Fibroblast of lung (primary cell): ENCODE measurements at regions not wholly inside any gene's neighbourhood (a gene's known extent, or its start where the extent isn't known, plus 50 kb on each side); places are given as distances from the start of the nearest gene placed in this dataset.
A peak's percentile ranks its signal among the peaks of the same experiment; 100 is the strongest.

ENCODE experiments used
- DNase-seq, 2 donors: peaks; one replicate each; pipeline versions ENCODE4 v3.0.0 to v3.0.0-alpha.2; 2010; ENCODE audit warnings: low read depth in 2 of 2
- H2AFZ ChIP-seq: 2 replicates; pipeline ENCODE4 v1.5.1; 2012; ENCODE audit warnings: low read length, control low read depth, inconsistent platforms
- H3K27ac ChIP-seq: 2 replicates; pipeline ENCODE4 v1.5.1; 2011; ENCODE audit warnings: low read length, control low read depth; ENCODE audit not compliant: insufficient read depth
- H3K27me3 ChIP-seq: 2 replicates; pipeline ENCODE4 v1.5.1; 2011; ENCODE audit warnings: mild to moderate bottlenecking, low read length; ENCODE audit not compliant: control insufficient read depth, insufficient read depth
- H3K36me3 ChIP-seq: 2 replicates; pipeline ENCODE4 v1.5.1; 2011; ENCODE audit warnings: low read length; ENCODE audit not compliant: control insufficient read depth, insufficient read depth
- H3K4me1 ChIP-seq: 2 replicates; pipeline ENCODE4 v1.5.1; 2011; ENCODE audit warnings: low read length; ENCODE audit not compliant: control insufficient read depth, insufficient read depth; ENCODE audit errors: extremely low read depth
- H3K4me2 ChIP-seq: 2 replicates; pipeline ENCODE4 v1.5.1; 2011; ENCODE audit warnings: low read length, control low read depth; ENCODE audit not compliant: insufficient read depth; ENCODE audit errors: extremely low read depth
- H3K4me3 ChIP-seq, 4 experiments: fragments of 200-600 bp in 1 of 4; sonication (generic) in 1 of 4; replicated peaks in 1 of 4; 2 replicates each; pipeline ENCODE4 v1.5.1; 2011 to 2016; ENCODE audit warnings: low read length in 4 of 4, low read depth in 3 of 4, mild to moderate bottlenecking in 3 of 4, control low read depth in 2 of 4, inconsistent platforms in 1 of 4, mixed read lengths in 1 of 4; ENCODE audit not compliant: insufficient read depth in 1 of 4; ENCODE audit errors: control extremely low read depth in 1 of 4
- H3K79me2 ChIP-seq: 2 replicates; pipeline ENCODE4 v1.5.1; 2012; ENCODE audit warnings: mild to moderate bottlenecking, low read length, inconsistent platforms; ENCODE audit not compliant: control insufficient read depth, insufficient read depth
- H3K9ac ChIP-seq: 2 replicates; pipeline ENCODE4 v1.5.1; 2011; ENCODE audit warnings: mild to moderate bottlenecking, low read length, control low read depth; ENCODE audit not compliant: insufficient read depth
- H3K9me3 ChIP-seq: 2 replicates; pipeline ENCODE4 v1.5.1; 2012; ENCODE audit warnings: low read depth, low read length; ENCODE audit not compliant: control insufficient read depth, insufficient read depth
- H4K20me1 ChIP-seq: 2 replicates; pipeline ENCODE4 v1.5.1; 2011; ENCODE audit warnings: low read length; ENCODE audit not compliant: control insufficient read depth, insufficient read depth; ENCODE audit errors: extremely low read depth
- CTCF ChIP-seq, 2 donors: IDR thresholded peaks in 1 of 2; conservative IDR thresholded peaks in 1 of 2; 1 replicate in 1 of 2; 2 replicates in 1 of 2; pipeline ENCODE4 v1.5.1; 2011 to 2012; ENCODE audit warnings: low read length in 2 of 2, control low read depth in 1 of 2, inconsistent platforms in 1 of 2, low read depth in 1 of 2, mild to moderate bottlenecking in 1 of 2
- EZH2 ChIP-seq: IDR thresholded peaks from 2 replicates; pipeline ENCODE4 v1.5.1; 2012; ENCODE audit warnings: low read length, control low read depth, mild to moderate bottlenecking; ENCODE audit errors: missing control alignments

GRCh38 chr2:61707984-61708852 lies 145.6 kb downstream of the FAM161A start:
- Histone ChIP-seq H3K9ac (no peak overlapping the region), H3K36me3 (no peaks in the 10 kb centered on the region), H3K27ac (no peak overlapping the region), H3K4me1 (no peaks in the 10 kb centered on the region), H3K4me3 (no peak overlapping the region), H3K4me2 (no peak overlapping the region), H2AFZ (no peak overlapping the region), H3K9me3 (no peaks in the 10 kb centered on the region), H3K79me2 (no peaks in the 10 kb centered on the region), H4K20me1 (no peaks in the 10 kb centered on the region), H3K27me3 (no peaks in the 10 kb centered on the region)
- TF ChIP-seq EZH2 (no peak), CTCF (conservative IDR thresholded peaks at IDR 0.05 in 1 of 2, IDR thresholded peaks at IDR 0.05 in 1 of 2; ENCODE audit: low read depth in 1 of 2, low read length in 2 of 2) (no peak)
- peak; percentile 30 to 62 for DNase-seq

- no peak overlapping the region for H2AFZ ChIP-seq
- H3K9me3 ChIP-seq, result no peaks in the 10 kb centered on the region
- no peaks in the 10 kb centered on the region for H3K36me3 ChIP-seq
- H4K20me1 ChIP-seq, result no peaks in the 10 kb centered on the region
- H3K4me2 ChIP-seq, result no peak overlapping the region
- H3K27me3 ChIP-seq, result no peaks in the 10 kb centered on the region
- no peak overlapping the region for H3K27ac ChIP-seq
- no peak overlapping the region for H3K9ac ChIP-seq
- H3K4me3 ChIP-seq, result no peak overlapping the region
- H3K79me2 ChIP-seq, result no peaks in the 10 kb centered on the region
- DNase-seq, result no peak
- no peak for TF ChIP-seq EZH2
- no peak for TF ChIP-seq CTCF (conservative IDR thresholded peaks at IDR 0.05 in 1 of 2, IDR thresholded peaks at IDR 0.05 in 1 of 2; ENCODE audit: low read depth in 1 of 2, low read length in 2 of 2)
- no peaks in the 10 kb centered on the region for H3K4me1 ChIP-seq
These were observed 148.2 kb downstream of the FAM161A start for GRCh38 chr2:61705625-61706024.

GRCh38 chr2:61704364-61704763 lies 149.5 kb downstream of the FAM161A start:
- Histone ChIP-seq H3K27me3 (no peaks in the 10 kb centered on the region), H3K4me3 (no peak overlapping the region), H4K20me1 (no peaks in the 10 kb centered on the region), H3K79me2 (no peaks in the 10 kb centered on the region), H3K9me3 (no peaks in the 10 kb centered on the region), H2AFZ (no peak overlapping the region), H3K4me2 (no peak overlapping the region), H3K9ac (no peak overlapping the region), H3K36me3 (no peaks in the 10 kb centered on the region), H3K4me1 (no peaks in the 10 kb centered on the region), H3K27ac (no peak overlapping the region)
- no peak for DNase-seq
- TF ChIP-seq EZH2 (no peak), CTCF (conservative IDR thresholded peaks at IDR 0.05 in 1 of 2, IDR thresholded peaks at IDR 0.05 in 1 of 2; ENCODE audit: low read depth in 1 of 2, low read length in 2 of 2) (no peak)
